HG03095 (cell line): ENCODE measurements at regions not wholly inside any gene's neighbourhood (a gene's known extent, or its start where the extent isn't known, plus 50 kb on each side); places are given as distances from the start of the nearest gene placed in this dataset.
A peak's percentile ranks its signal among the peaks of the same experiment; 100 is the strongest.

Experiments used
- ATAC-seq: cut with Tn5 transposase; IDR thresholded peaks from one replicate; pipeline ENCODE4 v1.9.1; 2021; ENCODE audit warnings: moderate library complexity; ENCODE audit not compliant: unreplicated experiment

DNA sequence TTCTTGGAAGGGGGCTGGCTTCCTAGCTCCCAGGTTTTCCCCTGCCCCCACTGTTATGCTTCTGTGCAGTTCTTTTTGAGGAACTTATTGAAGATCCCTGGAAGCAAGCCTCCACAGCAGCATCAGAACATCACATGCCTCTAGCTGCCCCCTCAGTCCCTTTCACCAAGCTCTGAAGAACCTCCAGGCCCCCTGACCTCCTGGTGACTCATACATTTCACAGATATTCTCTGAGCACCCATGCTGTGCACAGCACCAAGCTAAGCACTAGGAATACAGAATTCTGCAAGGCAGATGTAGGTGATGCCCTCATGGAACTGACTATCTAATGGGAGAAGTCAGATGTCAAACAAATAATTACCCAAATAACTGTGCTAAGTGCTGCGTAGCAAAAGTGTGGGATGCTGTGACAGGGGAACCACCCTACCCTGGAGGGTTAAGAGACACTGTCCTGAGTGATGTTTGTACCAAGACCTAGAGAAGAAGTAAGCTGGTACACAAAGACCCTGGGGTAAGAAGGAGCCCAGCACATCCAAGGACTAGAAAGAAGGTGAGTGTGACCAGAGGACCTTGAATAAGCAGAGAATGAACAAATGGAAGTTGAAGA is 213.7 kb upstream of the NR4A3 start:
- no peak for ATAC-seq

DNA sequence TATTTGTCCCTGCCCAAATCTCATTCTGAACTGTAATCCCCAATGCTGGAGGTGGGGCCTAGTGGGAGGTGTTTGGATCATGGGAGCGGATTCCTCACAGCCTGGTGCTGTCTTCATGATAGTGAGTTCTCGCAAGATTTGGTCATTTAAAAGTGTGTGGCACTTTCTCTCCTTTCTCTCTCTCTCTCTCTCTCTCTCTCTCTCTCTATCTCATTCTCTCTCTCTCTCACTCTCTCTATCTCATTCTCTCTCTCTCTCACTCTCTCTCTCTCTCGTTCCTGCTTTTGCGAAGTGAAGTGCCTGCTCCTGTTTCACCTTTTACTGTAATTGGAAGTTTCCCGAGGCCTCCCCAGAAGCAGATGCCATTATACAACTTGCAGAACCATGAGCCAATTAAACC is 207.3 kb upstream of the NR4A3 start:
- ATAC-seq: no peak

DNA sequence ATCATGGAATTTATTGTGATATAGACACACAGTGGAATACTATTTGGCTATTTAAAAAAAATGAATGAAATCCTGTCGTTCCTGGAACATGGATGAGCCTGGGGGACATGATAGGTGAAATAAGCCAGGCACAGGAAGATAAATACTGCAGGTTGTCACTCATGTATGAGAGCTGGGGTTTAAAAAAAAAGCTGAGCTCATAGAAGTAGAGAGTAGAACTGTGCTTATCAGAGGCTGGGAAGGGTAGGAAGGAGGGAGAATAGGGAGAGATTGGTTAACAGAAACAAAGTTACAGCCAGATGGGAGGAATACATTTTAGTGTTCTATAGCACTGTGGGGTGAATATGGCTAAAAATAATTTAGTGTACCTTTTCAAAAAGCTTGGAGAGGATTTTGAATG is 200.6 kb upstream of the NR4A3 start:
- no peak for ATAC-seq

- no peak for ATAC-seq
These were observed 199.0 kb upstream of the NR4A3 start for GRCh38 chr9:99622679-99623078.

DNA sequence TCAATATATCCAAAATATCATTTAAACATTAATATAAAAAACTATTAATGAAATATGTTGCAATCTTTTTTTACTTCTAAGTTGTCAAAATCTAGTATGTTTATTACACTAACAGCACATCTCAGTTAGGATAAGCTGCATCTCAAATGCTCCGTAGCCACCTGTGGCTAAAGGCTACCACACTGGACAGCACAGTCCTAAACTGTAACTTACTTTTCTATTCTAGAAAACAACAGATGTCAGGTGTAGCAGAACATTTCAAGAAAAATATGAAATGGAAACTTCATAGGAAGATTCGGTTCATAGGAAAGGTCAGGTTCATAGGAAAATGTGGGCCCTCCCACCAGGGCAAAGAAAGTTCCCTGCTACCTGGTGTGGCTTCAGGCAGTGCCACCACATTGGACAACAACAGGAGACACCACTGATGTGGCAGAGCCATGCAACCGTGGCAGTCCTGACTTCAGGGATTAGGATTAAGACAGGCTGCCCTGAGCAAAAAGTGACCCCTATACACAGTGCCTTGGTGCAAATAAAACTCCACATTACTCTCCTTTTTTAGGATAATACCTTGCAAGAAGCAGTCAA is 197.8 kb upstream of the NR4A3 start:
- no peak for ATAC-seq

DNA sequence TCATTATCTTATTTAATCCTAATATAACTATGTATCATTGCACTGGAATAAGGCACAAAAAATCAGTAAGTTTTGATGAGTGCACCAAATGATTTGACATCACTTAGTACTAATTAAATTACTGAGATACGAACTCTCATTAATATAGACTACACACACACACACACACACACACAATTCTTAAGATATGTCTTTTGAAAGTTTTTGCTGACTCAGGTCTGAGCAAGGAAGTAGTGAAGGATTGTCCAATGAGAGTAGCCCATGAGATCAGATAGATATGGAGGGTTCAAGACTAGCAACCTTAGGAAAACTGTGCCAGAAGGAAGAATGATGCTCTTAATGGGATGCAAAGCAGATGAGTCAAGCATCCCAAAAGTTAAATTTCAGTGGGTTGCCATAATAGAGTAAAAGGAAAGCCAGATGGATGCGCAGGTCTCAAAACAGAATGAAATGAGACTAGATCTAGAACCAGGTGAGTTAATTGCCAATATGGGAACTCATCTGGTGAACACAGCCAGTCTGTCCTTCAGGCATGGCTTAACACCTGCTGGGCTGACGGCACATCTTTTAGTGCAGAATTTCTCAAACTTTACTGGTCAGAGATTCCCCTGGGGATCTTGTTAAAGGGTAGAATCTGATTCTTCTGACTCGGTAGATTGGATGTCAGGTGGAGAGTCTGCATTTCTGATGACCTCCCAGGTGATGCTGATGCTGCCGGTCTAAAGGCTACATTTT is 197.0 kb upstream of the NR4A3 start:
- no peak for ATAC-seq

- ATAC-seq: no peak
These were observed 195.3 kb upstream of the NR4A3 start for GRCh38 chr9:99626426-99626825.

GRCh38 chr9:99628285-99628684 is 193.4 kb upstream of the NR4A3 start:
- no peak for ATAC-seq

GRCh38 chr9:99628849-99629620 is 192.7 kb upstream of the NR4A3 start:
- no peak for ATAC-seq

- ATAC-seq: no peak
These were observed 189.2 kb upstream of the NR4A3 start for GRCh38 chr9:99632349-99633038.

DNA sequence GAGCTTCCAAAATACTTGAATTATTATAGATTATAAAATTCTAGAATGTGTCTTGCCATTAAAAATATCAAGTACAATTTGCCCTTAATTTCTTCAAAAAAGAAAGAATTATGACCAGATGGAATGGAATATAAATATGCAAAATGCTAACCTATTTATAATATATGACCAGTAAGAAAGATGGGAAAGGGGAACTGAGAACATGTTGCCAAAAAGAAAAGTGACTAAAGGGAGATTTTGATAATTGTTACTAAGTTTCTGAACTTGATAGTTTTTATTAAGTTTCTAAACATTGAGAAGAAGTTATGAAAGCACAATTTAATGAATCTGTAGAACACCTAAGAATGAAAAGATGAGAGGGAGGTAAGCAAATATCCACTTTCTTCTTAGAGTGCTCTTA is 188.4 kb upstream of the NR4A3 start:
- no peak for ATAC-seq

GRCh38 chr9:99634186-99634585 is 187.5 kb upstream of the NR4A3 start:
- no peak for ATAC-seq

GRCh38 chr9:99635032-99635431 is 186.7 kb upstream of the NR4A3 start:
- ATAC-seq: no peak

DNA sequence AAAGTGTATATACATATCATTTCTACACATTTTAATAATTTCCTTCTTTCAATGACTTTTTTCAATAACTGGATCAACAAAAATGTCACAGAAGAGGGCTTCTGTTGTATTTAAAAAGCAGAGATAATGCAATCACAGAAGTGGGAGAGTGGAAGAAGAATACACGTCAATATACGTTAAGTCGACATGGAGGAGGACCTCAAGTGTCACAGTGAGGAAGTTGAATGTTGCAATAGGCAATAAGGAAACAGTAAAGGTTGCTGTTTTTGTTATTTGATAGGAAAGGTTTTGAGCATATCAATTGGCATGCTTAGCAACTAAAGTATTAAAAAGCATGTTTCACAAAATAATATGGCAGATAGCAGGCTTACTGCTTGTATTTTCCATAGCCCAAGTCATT is 184.0 kb upstream of the NR4A3 start:
- ATAC-seq: no peak

DNA sequence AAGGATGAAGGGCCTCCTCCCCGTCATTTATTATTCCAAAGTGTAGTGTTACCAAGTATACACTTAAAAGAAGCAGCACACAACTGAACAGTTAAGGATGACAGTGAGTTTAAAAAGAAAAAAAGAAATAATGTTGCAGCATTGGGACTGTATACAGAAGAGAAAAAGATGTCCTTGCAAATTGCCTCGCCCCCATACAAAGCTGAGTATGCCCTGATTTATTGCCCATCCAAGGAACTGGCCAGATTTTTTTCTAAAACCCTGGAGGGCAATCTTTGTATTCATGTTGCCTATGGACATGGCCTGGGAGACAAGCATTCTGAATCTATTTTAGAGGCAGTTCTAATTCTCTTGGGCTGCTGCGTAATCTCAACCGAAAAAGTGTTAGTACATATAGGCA is 182.7 kb upstream of the NR4A3 start:
- no peak for ATAC-seq

- ATAC-seq: no peak
These were observed 174.1 kb upstream of the NR4A3 start for GRCh38 chr9:99647604-99648003.

GRCh38 chr9:99650187-99650874 is 171.4 kb upstream of the NR4A3 start:
- no peak for ATAC-seq

DNA sequence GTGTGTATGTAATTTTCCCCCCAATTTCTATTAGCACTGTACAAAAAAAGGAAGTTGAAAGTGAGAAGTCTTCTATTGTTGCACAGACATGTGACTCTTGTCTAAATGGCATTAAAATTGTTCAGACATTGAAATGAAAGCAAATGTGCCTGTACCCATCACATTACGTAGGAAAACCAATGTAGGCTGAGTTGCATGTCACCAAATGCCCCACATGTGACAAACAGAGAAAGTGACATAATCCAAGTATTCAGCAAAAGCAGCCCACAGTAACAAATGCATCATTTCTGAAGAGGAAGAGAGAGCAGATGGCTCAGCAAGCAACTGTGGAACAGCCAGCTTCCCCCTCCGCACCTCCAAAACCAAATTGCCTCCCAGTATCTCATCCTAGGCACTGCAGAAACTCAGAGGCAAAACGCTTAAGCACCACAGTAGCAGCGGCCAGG is 161.5 kb upstream of the NR4A3 start:
- ATAC-seq: peak; percentile 85

- no peak for ATAC-seq
These were observed 158.4 kb upstream of the NR4A3 start for GRCh38 chr9:99663297-99663696.

DNA sequence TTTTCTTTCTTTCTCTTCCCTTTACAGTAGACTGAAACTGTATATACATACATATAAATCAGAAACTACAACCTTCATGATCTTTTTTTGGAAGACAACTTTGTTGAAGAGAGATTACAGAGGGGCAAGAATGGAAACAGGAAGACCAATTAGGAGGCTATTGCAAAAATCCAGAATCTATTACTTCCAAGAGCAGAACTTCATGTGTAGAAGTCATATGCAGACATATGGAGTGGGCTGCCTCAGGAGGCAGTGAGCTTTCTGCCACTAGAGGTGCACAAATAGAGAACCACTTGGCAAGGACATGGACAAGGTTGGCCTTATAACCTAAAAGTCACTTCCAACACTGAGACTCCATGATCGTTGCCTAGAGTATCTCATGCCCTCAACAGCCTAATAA is 157.8 kb upstream of the NR4A3 start:
- no peak for ATAC-seq

DNA sequence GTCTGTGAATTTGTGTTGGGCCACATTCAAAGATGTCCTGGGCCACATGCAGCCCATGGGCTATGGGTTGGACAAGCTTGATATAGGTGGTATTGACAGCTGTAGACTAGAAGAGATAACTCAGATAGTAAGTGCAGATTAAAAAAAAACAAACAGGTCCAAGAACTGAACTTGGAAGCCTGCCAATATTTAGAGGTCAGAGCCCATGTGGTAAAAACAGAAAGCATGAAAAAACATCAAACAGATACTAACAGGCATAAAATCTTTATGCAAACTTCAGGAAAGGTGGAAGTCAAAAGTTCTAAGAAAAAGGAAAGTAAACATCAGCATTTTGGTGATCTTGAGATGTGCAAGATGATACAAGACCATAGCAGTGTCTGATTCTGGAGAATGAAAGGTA is 155.1 kb upstream of the NR4A3 start:
- ATAC-seq: no peak
